Esophagus squamous epithelium (tissue), 4 donors: ENCODE measurements at regions not wholly inside any gene's neighbourhood (a gene's known extent, or its start where the extent isn't known, plus 50 kb on each side); places are given as distances from the start of the nearest gene placed in this dataset.

ENCODE experiments used
- POLR2A ChIP-seq, 4 donors: fragments of 450-650 bp; IDR thresholded peaks; one replicate each; pipeline ENCODE4 v1.6.1; 2017; ENCODE audit warnings: antibody characterized with exemption in 4 of 4, mild to moderate bottlenecking in 4 of 4, moderate library complexity in 3 of 4
- TF ChIP-seq, protein P1 (sequence below), 6 experiments: fragments of 450-650 bp in 4 of 6; fragments of 200-600 bp in 2 of 6; sonication (generic) in 2 of 6; IDR thresholded peaks; one replicate each; pipeline ENCODE4 v1.5.1; 2016 to 2019; ENCODE audit warnings: antibody characterized with exemption in 6 of 6, mild to moderate bottlenecking in 4 of 6, moderate library complexity in 4 of 6

GRCh38 chr5:28691526-28691925 is 1653.1 kb upstream of the CDH9 start:
- TF ChIP-seq, protein P1, sequence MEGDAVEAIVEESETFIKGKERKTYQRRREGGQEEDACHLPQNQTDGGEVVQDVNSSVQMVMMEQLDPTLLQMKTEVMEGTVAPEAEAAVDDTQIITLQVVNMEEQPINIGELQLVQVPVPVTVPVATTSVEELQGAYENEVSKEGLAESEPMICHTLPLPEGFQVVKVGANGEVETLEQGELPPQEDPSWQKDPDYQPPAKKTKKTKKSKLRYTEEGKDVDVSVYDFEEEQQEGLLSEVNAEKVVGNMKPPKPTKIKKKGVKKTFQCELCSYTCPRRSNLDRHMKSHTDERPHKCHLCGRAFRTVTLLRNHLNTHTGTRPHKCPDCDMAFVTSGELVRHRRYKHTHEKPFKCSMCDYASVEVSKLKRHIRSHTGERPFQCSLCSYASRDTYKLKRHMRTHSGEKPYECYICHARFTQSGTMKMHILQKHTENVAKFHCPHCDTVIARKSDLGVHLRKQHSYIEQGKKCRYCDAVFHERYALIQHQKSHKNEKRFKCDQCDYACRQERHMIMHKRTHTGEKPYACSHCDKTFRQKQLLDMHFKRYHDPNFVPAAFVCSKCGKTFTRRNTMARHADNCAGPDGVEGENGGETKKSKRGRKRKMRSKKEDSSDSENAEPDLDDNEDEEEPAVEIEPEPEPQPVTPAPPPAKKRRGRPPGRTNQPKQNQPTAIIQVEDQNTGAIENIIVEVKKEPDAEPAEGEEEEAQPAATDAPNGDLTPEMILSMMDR (IDR thresholded peaks at IDR 0.05): no peak
- no peak for TF ChIP-seq POLR2A (IDR thresholded peaks at IDR 0.05)
